B cell (primary cell): ENCODE measurements at regions not wholly inside any gene's neighbourhood (a gene's known extent, or its start where the extent isn't known, plus 50 kb on each side); places are given as distances from the start of the nearest gene placed in this dataset.

Source experiments
- ATAC-seq: fragments of 200-7000 bp; cut with Tn5 transposase; one replicate; pipeline ENCODE4 v1.10.0; 2021; ENCODE audit warnings: low read depth, mild to moderate bottlenecking, moderate number of reproducible peaks, moderate library complexity
- CTCF ChIA-PET: fragments of 350-600 bp; sonication (Branson Sonifier 250); formaldehyde crosslinking; loops from one replicate; lab custom pipeline; 2021; ENCODE audit warnings: antibody characterized with exemption, inconsistent platforms; lab: Charles Lee
- POLR2A ChIA-PET: fragments of 350-600 bp; sonication (Branson Sonifier 250); formaldehyde crosslinking; loops from one replicate; lab custom pipeline; 2021; ENCODE audit warnings: antibody characterized with exemption; lab: Charles Lee
- DNase-seq: peaks from one replicate; pipeline ENCODE4 v3.0.0; 2013
- H2AFZ ChIP-seq: 2 replicates; pipeline ENCODE4 v1.6.1; 2012; ENCODE audit warnings: mild to moderate bottlenecking, low read depth, low read length; ENCODE audit not compliant: insufficient read depth, poor library complexity, severe bottlenecking
- H3K27ac ChIP-seq, 2 donors: 1 replicate in 1 of 2; 2 replicates in 1 of 2; pipeline ENCODE4 v1.5.1; 2012 to 2013; ENCODE audit warnings: low read length in 2 of 2, mild to moderate bottlenecking in 2 of 2, moderate library complexity in 1 of 2
- H3K27me3 ChIP-seq, 4 experiments: fragments of 200-600 bp in 1 of 4; sonication (generic) in 1 of 4; replicated peaks in 1 of 4; 1 replicate in 2 of 4; 2 replicates in 2 of 4; pipeline versions ENCODE4 v1.6.1 to v1.7.0; 2013 to 2016; ENCODE audit warnings: low read length in 3 of 4, mild to moderate bottlenecking in 2 of 4, mixed read lengths in 1 of 4, moderate library complexity in 1 of 4; ENCODE audit not compliant: insufficient read depth in 4 of 4, control insufficient read depth in 3 of 4; ENCODE audit errors: control extremely low read depth in 1 of 4
- H3K36me3 ChIP-seq, 2 experiments: replicated peaks in 1 of 2; 1 replicate in 1 of 2; 2 replicates in 1 of 2; pipeline versions ENCODE4 v1.6.1 to v1.7.1; 2013; ENCODE audit warnings: low read length in 1 of 2; ENCODE audit not compliant: insufficient read depth in 2 of 2, control insufficient read depth in 1 of 2; ENCODE audit errors: control extremely low read depth in 1 of 2, extremely low read depth in 1 of 2
- H3K4me1 ChIP-seq, 2 donors: fragments of 200-600 bp in 1 of 2; sonication (generic) in 1 of 2; 1 replicate in 1 of 2; 2 replicates in 1 of 2; pipeline versions ENCODE4 v1.5.1 to v1.6.1; 2013 to 2017; ENCODE audit warnings: low read length in 2 of 2; ENCODE audit not compliant: control insufficient read depth in 2 of 2, insufficient read depth in 2 of 2
- H3K4me2 ChIP-seq: replicated peaks from 2 replicates; pipeline ENCODE3; 2012; ENCODE audit warnings: mild to moderate bottlenecking, low read depth, low read length; ENCODE audit not compliant: poor library complexity, severe bottlenecking
- H3K4me3 ChIP-seq, 5 experiments: fragments of 200-600 bp in 1 of 5; sonication (generic) in 1 of 5; 1 replicate in 3 of 5; 2 replicates in 2 of 5; pipeline versions ENCODE4 v1.5.1 to v1.7.0; 2011 to 2016; ENCODE audit warnings: low read length in 4 of 5, mild to moderate bottlenecking in 4 of 5, low read depth in 2 of 5, control low read depth in 1 of 5, moderate library complexity in 1 of 5; ENCODE audit not compliant: insufficient read depth in 1 of 5; ENCODE audit errors: control extremely low read depth in 1 of 5, extremely low read depth in 1 of 5
- H3K79me2 ChIP-seq: fragments of 200-600 bp; sonication (generic); one replicate; pipeline ENCODE4 v1.6.0; 2016; ENCODE audit warnings: low read length; ENCODE audit not compliant: control insufficient read depth, insufficient read depth
- H3K9ac ChIP-seq: fragments of 200-600 bp; sonication (generic); 2 replicates; pipeline ENCODE4 v1.6.1; 2017; ENCODE audit warnings: mild to moderate bottlenecking, low read length, moderate library complexity
- H3K9me3 ChIP-seq, 3 donors: one replicate each; pipeline versions ENCODE4 v1.6.1 to v1.7.1; 2013; ENCODE audit warnings: low read length in 2 of 3; ENCODE audit not compliant: control insufficient read depth in 2 of 3, insufficient read depth in 1 of 3; ENCODE audit errors: control extremely low read depth in 1 of 3
- H4K20me1 ChIP-seq: 2 replicates; pipeline ENCODE4 v1.6.0; 2012; ENCODE audit warnings: mild to moderate bottlenecking, low read length; ENCODE audit not compliant: insufficient read depth, control insufficient read depth, poor library complexity, severe bottlenecking
- H3K27ac Mint-ChIP-seq: one replicate; pipeline ENCODE4 v1.8.0; 2021; ENCODE audit warnings: mixed read lengths
- H3K27me3 Mint-ChIP-seq: one replicate; pipeline ENCODE4 v1.8.0; 2021; ENCODE audit warnings: mixed read lengths
- H3K4me1 Mint-ChIP-seq: one replicate; pipeline ENCODE4 v1.8.0; 2021; ENCODE audit warnings: mixed read lengths
- H3K4me3 Mint-ChIP-seq: one replicate; pipeline ENCODE4 v1.8.0; 2021; ENCODE audit warnings: mixed read lengths
- H3K9me3 Mint-ChIP-seq: one replicate; pipeline ENCODE4 v1.8.0; 2022; ENCODE audit warnings: mixed read lengths; ENCODE audit not compliant: insufficient read depth
- EZH2 ChIP-seq: IDR thresholded peaks from 2 replicates; pipeline ENCODE4 v1.6.1; 2012; ENCODE audit warnings: borderline replicate concordance, low read depth, mild to moderate bottlenecking, moderate library complexity, low read length; ENCODE audit not compliant: insufficient read depth, poor library complexity, severe bottlenecking
- WGBS: methylation state at CpG from one replicate; pipeline ENCODE4 v1.1.5; 2013; ENCODE audit warnings: missing lambda C conversion rate; ENCODE audit not compliant: insufficient coverage; 5-methylcytosine and 5-hydroxymethylcytosine counted together
- intact Hi-C: fragments of 100-400 bp; cut with micrococcal nuclease; formaldehyde crosslinking; loops from one replicate; pipeline ENCODE4 v1.10.0; 2022
- TF ChIP-seq, protein P1 (sequence below): fragments of 200-600 bp; IDR thresholded peaks from one replicate; pipeline ENCODE4 v1.8.0; 2022; ENCODE audit warnings: antibody characterized with exemption, mild to moderate bottlenecking

DNA sequence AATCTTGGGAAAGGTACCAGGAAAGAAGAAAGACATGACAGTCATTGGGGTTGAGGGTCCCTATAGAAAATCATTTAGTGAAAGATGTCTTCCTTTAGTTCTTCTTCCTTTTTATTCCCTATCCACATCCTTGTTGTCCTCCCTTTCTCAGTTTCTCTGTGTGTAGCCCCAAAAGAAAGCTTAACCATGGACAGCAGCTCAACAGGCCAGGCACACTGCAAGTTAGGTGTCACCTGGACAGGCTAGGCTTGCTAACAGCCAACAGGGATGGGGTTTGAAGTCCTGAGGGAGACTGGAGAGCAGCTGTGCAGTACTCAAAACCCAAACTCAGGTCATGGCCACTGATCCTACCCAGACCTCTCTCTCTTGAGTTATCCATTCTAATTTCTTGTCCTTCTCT lies 543.1 kb downstream of the TUSC7 start:
- no peak overlapping the region for H3K27ac Mint-ChIP-seq
- H3K79me2 ChIP-seq: no peaks in the 10 kb centered on the region
- H3K4me1 Mint-ChIP-seq: no peaks in the 10 kb centered on the region
- H3K4me2 ChIP-seq: no peak overlapping the region
- ChIA-PET CTCF (no interaction called here), POLR2A (no interaction called here)
- intact Hi-C loops: no loop called here
- ATAC-seq: no peak
- H3K4me1 ChIP-seq: no peaks in the 10 kb centered on the region
- no peak overlapping the region for H3K4me3 Mint-ChIP-seq
- H2AFZ ChIP-seq: no peak overlapping the region
- no peaks in the 10 kb centered on the region for H4K20me1 ChIP-seq
- no peaks in the 10 kb centered on the region for H3K9me3 ChIP-seq
- H3K9ac ChIP-seq: no peak overlapping the region
- no peaks in the 10 kb centered on the region for H3K36me3 ChIP-seq
- no peaks in the 10 kb centered on the region for H3K9me3 Mint-ChIP-seq
- DNase-seq: no peak
- H3K27ac ChIP-seq: no peak overlapping the region
- H3K27me3 ChIP-seq: no peaks in the 10 kb centered on the region
- TF ChIP-seq, protein P1, sequence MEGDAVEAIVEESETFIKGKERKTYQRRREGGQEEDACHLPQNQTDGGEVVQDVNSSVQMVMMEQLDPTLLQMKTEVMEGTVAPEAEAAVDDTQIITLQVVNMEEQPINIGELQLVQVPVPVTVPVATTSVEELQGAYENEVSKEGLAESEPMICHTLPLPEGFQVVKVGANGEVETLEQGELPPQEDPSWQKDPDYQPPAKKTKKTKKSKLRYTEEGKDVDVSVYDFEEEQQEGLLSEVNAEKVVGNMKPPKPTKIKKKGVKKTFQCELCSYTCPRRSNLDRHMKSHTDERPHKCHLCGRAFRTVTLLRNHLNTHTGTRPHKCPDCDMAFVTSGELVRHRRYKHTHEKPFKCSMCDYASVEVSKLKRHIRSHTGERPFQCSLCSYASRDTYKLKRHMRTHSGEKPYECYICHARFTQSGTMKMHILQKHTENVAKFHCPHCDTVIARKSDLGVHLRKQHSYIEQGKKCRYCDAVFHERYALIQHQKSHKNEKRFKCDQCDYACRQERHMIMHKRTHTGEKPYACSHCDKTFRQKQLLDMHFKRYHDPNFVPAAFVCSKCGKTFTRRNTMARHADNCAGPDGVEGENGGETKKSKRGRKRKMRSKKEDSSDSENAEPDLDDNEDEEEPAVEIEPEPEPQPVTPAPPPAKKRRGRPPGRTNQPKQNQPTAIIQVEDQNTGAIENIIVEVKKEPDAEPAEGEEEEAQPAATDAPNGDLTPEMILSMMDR: no peak
- TF ChIP-seq EZH2: no peak
- H3K27me3 Mint-ChIP-seq: no peaks in the 10 kb centered on the region
- no peak overlapping the region for H3K4me3 ChIP-seq

DNA sequence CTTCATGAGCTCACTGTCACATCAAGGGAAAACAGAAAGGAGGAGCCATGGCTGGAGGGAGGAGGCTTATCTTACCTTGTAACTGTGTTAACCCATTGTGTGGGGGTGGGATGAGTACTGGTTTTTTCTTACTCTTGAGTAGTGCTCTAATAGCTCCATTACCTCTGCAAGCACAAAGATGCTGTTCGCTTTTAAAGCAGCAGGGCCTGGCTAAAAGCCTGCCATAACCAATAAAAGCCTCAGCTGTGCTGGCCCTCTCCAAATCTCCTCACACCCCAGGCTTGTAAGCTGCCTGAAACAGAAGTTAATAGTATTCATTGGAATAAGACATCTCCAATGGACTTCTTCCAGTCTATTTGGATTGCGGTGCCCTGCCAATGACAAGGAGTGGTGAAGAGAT lies 544.1 kb downstream of the TUSC7 start:
- no peaks in the 10 kb centered on the region for H3K79me2 ChIP-seq
- no peaks in the 10 kb centered on the region for H3K27me3 ChIP-seq
- ATAC-seq: no peak
- no peaks in the 10 kb centered on the region for H3K4me1 Mint-ChIP-seq
- POLR2A ChIA-PET: no interaction called here
- no peak overlapping the region for H2AFZ ChIP-seq
- no peaks in the 10 kb centered on the region for H4K20me1 ChIP-seq
- no peaks in the 10 kb centered on the region for H3K9me3 Mint-ChIP-seq
- intact Hi-C loops: no loop called here
- no peak for TF ChIP-seq EZH2
- TF ChIP-seq, protein P1: no peak
- no peak overlapping the region for H3K27ac Mint-ChIP-seq
- CTCF ChIA-PET: no interaction called here
- H3K36me3 ChIP-seq: no peaks in the 10 kb centered on the region
- H3K4me3 ChIP-seq: no peak overlapping the region
- no peak for DNase-seq
- H3K4me2 ChIP-seq: no peak overlapping the region
- no peak overlapping the region for H3K27ac ChIP-seq
- H3K9me3 ChIP-seq: no peaks in the 10 kb centered on the region
- no peak overlapping the region for H3K9ac ChIP-seq
- H3K4me1 ChIP-seq: no peaks in the 10 kb centered on the region
- WGBS: no CpG with 5 or more reads among the region's 2 CpGs
- H3K4me3 Mint-ChIP-seq: no peak overlapping the region
- H3K27me3 Mint-ChIP-seq: no peaks in the 10 kb centered on the region
